HG02970 (cell line): ENCODE measurements at regions not wholly inside any gene's neighbourhood (a gene's known extent, or its start where the extent isn't known, plus 50 kb on each side); places are given as distances from the start of the nearest gene placed in this dataset.

Source experiments
- ATAC-seq: cut with Tn5 transposase; IDR thresholded peaks from one replicate; pipeline ENCODE4 v1.9.1; 2021; ENCODE audit warnings: mild to moderate bottlenecking, moderate library complexity, moderate number of reproducible peaks; ENCODE audit not compliant: unreplicated experiment, low FRiP score

GRCh38 chr7:113491305-113491704 lies 373.0 kb upstream of the SMIM30 start:
- ATAC-seq, result no peak

GRCh38 chr7:113487925-113488731 lies 369.8 kb upstream of the SMIM30 start:
- ATAC-seq, result no peak

- ATAC-seq, result no peak
Measured at GRCh38 chr7:113486548-113486947, 368.2 kb upstream of the SMIM30 start.

GRCh38 chr7:113483657-113484056 lies 365.3 kb upstream of the SMIM30 start:
- ATAC-seq, result no peak

GRCh38 chr7:113480537-113480936 lies 362.2 kb upstream of the SMIM30 start:
- no peak for ATAC-seq

- no peak for ATAC-seq
Measured at GRCh38 chr7:113464096-113464855, 345.9 kb upstream of the SMIM30 start.

- no peak for ATAC-seq
Measured at GRCh38 chr7:113460067-113460466, 341.7 kb upstream of the SMIM30 start.

GRCh38 chr7:113456533-113456932 lies 338.2 kb upstream of the SMIM30 start:
- ATAC-seq, result no peak

GRCh38 chr7:113454597-113455169 lies 336.3 kb upstream of the SMIM30 start:
- ATAC-seq, result no peak

GRCh38 chr7:113452245-113452644 lies 333.9 kb upstream of the SMIM30 start:
- no peak for ATAC-seq

GRCh38 chr7:113446791-113447190 lies 328.4 kb upstream of the SMIM30 start:
- ATAC-seq, result no peak

- no peak for ATAC-seq
Measured at GRCh38 chr7:113446391-113446790, 328.0 kb upstream of the SMIM30 start.

- ATAC-seq, result no peak
Measured at GRCh38 chr7:113444261-113444660, 325.9 kb upstream of the SMIM30 start.

GRCh38 chr7:113440173-113440572 lies 321.8 kb upstream of the SMIM30 start:
- no peak for ATAC-seq

- no peak for ATAC-seq
Measured at GRCh38 chr7:113431406-113431805, 313.1 kb upstream of the SMIM30 start.

- no peak for ATAC-seq
Measured at GRCh38 chr7:113424185-113424817, 305.9 kb upstream of the SMIM30 start.

GRCh38 chr7:113421696-113422330 lies 303.5 kb upstream of the SMIM30 start:
- peak; percentile 100 for ATAC-seq

GRCh38 chr7:113414401-113415035 lies 296.2 kb upstream of the SMIM30 start:
- no peak for ATAC-seq

GRCh38 chr7:113412410-113412809 lies 294.1 kb upstream of the SMIM30 start:
- ATAC-seq, result no peak

- ATAC-seq, result no peak
Measured at GRCh38 chr7:113410796-113411195, 292.4 kb upstream of the SMIM30 start.
